ENCODE measurements at regions not wholly inside any gene's neighbourhood (a gene's known extent, or its start where the extent isn't known, plus 50 kb on each side); places are given as distances from the start of the nearest gene placed in this dataset.

- TF ChIP-seq ZBED4 (CRISPR knock-in tag; IDR thresholded peaks at IDR 0.05; ENCODE audit: borderline replicate concordance) (peak; percentile 87), ELK4 (CRISPR knock-in tag; IDR thresholded peaks at IDR 0.05; ENCODE audit: borderline replicate concordance) (no peak; the same call in 1 of the 2 replicates), ZNF343 (CRISPR knock-in tag; IDR thresholded peaks at IDR 0.05) (0 out of 2 replicates have a peak, but pooled peaks have one; percentile 55), HOXA5 (CRISPR knock-in tag; IDR thresholded peaks at IDR 0.05) (peak; percentile 84; the same call in 1 of the 2 replicates), POLR2G (IDR thresholded peaks at IDR 0.05; ENCODE audit: low read depth, low read length) (no peak), GATAD1 (CRISPR knock-in tag; IDR thresholded peaks at IDR 0.05) (peak; percentile 61; the same call in 1 of the 2 replicates), SATB2 (CRISPR knock-in tag; IDR thresholded peaks at IDR 0.05) (no peak; the same call in 1 of the 2 replicates), BRCA1 (CRISPR knock-in tag; IDR thresholded peaks at IDR 0.05) (peak; percentile 65; the same call in 1 of the 2 replicates), ARID5B (CRISPR knock-in tag; IDR thresholded peaks at IDR 0.05) (peak; percentile 24; the same call in 1 of the 2 replicates), ATF7-NPFF (CRISPR knock-in tag; IDR thresholded peaks at IDR 0.05; ENCODE audit: low read depth) (peak; percentile 79), HCFC1 (IDR thresholded peaks at IDR 0.05; ENCODE audit: low read depth, low read length) (no peak), DR1 (CRISPR knock-in tag; IDR thresholded peaks at IDR 0.05) (no peak), ZNF614 (CRISPR knock-in tag; IDR thresholded peaks at IDR 0.05; ENCODE audit: borderline replicate concordance) (peak; percentile 60; the same call in 1 of the 2 replicates), ZNF816 (CRISPR knock-in tag; IDR thresholded peaks at IDR 0.05; ENCODE audit: borderline replicate concordance) (0 out of 2 replicates have a peak, but pooled peaks have one; percentile 24)
- TF ChIP-seq, protein P1, sequence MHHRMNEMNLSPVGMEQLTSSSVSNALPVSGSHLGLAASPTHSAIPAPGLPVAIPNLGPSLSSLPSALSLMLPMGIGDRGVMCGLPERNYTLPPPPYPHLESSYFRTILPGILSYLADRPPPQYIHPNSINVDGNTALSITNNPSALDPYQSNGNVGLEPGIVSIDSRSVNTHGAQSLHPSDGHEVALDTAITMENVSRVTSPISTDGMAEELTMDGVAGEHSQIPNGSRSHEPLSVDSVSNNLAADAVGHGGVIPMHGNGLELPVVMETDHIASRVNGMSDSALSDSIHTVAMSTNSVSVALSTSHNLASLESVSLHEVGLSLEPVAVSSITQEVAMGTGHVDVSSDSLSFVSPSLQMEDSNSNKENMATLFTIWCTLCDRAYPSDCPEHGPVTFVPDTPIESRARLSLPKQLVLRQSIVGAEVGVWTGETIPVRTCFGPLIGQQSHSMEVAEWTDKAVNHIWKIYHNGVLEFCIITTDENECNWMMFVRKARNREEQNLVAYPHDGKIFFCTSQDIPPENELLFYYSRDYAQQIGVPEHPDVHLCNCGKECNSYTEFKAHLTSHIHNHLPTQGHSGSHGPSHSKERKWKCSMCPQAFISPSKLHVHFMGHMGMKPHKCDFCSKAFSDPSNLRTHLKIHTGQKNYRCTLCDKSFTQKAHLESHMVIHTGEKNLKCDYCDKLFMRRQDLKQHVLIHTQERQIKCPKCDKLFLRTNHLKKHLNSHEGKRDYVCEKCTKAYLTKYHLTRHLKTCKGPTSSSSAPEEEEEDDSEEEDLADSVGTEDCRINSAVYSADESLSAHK (CRISPR knock-in tag; IDR thresholded peaks at IDR 0.05; ENCODE audit: borderline replicate concordance), result no peak
- TF ChIP-seq, protein P2, sequence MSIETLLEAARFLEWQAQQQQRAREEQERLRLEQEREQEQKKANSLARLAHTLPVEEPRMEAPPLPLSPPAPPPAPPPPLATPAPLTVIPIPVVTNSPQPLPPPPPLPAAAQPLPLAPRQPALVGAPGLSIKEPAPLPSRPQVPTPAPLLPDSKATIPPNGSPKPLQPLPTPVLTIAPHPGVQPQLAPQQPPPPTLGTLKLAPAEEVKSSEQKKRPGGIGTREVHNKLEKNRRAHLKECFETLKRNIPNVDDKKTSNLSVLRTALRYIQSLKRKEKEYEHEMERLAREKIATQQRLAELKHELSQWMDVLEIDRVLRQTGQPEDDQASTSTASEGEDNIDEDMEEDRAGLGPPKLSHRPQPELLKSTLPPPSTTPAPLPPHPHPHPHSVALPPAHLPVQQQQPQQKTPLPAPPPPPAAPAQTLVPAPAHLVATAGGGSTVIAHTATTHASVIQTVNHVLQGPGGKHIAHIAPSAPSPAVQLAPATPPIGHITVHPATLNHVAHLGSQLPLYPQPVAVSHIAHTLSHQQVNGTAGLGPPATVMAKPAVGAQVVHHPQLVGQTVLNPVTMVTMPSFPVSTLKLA (IDR thresholded peaks at IDR 0.05), result no peak
Measured at GRCh38 chr22:23404689-23405365, 175.3 kb downstream of the IGLL1 start (continued).
